ENCODE measurements at regions not wholly inside any gene's neighbourhood (a gene's known extent, or its start where the extent isn't known, plus 50 kb on each side); places are given as distances from the start of the nearest gene placed in this dataset.

- no peak for TF ChIP-seq ZC3H10 (CRISPR knock-in tag; IDR thresholded peaks at IDR 0.05)
- no peak for TF ChIP-seq PATZ1 (CRISPR knock-in tag; IDR thresholded peaks at IDR 0.05; ENCODE audit: borderline replicate concordance)
- TF ChIP-seq BACH2 (CRISPR knock-in tag; IDR thresholded peaks at IDR 0.05; ENCODE audit: borderline replicate concordance) = no peak
- TF ChIP-seq CREB5 (CRISPR knock-in tag; IDR thresholded peaks at IDR 0.05; ENCODE audit: low read depth) = no peak
Observed at GRCh38 chr11:103811870-103812455, 224.5 kb upstream of the DDI1 start.
